ENCODE measurements at regions not wholly inside any gene's neighbourhood (a gene's known extent, or its start where the extent isn't known, plus 50 kb on each side); places are given as distances from the start of the nearest gene placed in this dataset.

DNA sequence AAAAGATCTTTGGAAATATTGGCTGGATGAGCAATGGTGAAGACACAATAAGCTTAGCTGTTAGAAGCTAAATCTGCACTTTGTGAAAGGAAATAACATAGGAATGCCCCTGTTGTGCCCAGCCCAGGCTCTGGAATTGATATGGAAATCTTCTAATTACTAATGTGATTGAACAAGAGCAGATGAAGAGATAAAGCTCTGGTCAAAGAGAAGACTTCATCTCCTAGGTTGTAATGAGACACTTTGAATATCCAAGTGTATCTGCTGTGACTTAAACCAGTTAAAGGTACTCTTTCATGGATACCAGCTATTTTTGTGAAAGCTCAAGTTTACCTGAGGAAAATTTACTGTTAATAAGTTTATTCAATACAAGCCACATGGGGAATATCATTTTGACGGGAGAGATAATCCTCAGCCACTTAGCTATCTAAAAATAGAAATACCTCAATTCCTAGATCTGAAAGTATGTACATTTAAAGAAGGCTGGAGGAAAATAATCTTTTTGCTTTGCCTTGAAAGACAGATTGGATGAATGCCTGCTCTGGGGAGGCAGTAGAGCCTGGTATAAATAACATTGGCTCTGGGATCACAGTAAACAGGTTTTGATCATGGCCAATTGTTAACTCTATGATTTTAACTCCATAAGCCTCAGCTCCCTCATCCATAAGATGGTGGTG lies 494.0 kb upstream of the B3GALT2 start:
- DNase-seq (ENCODE audit: low read depth in 2 of 2): no peak

- DNase-seq (ENCODE audit: low read depth in 2 of 2): no peak
Measured at GRCh38 chr1:193677874-193678273, 491.5 kb upstream of the B3GALT2 start.

GRCh38 chr1:193676996-193677549 lies 490.7 kb upstream of the B3GALT2 start:
- no peak for DNase-seq (ENCODE audit: low read depth in 2 of 2)

- DNase-seq (ENCODE audit: low read depth in 2 of 2): no peak
Measured at GRCh38 chr1:193674292-193674944, 488.0 kb upstream of the B3GALT2 start.

DNA sequence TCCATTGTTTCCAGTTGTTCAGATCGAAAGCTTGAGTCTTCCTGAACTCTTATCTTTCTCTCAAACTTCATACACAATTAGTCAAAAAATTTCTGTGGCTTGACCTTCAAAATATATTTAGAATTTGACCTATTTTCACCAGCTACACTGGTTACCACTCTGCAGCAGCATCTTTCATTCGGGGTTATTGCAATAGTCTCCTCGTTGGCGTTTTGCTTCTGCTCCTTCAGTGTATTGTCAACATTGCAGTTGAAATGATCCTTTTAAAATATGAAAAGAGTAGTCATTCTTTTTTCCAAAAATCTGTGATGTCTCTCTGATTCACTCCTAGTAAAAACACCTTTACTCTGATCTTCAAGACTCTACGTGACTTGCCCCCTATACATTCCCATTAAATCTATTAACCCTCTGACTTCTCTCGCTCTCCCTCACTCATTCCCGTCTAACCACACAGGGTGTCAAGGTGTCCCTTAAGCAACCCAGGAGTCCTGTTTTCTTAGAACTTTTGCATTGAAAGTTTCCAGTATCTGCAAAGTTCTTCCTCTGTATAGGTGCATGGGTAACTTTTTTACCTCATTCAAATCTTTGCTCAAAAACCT lies 480.2 kb upstream of the B3GALT2 start:
- DNase-seq (ENCODE audit: low read depth in 2 of 2): no peak

DNA sequence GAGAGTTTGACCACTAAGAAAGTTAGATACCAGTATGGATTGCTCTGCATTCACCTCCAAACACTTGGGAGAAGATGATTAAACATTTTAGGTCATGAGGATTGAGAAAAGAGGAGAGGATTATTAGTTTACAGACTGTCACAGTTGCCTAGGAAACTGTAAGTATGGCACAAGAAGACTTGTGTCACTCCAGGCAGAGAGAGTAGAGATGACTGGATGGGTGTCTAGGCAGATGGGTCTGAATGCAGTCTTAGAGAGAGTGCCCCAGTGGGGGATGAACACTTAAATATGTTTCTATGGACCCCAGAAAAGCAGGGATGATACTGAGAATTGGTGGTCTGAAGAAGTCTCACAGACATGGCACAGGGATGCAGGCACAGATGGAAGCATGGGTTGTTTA lies 477.6 kb upstream of the B3GALT2 start:
- no peak for DNase-seq (ENCODE audit: low read depth in 2 of 2)

GRCh38 chr1:193662030-193662429 lies 475.6 kb upstream of the B3GALT2 start:
- no peak for DNase-seq (ENCODE audit: low read depth in 2 of 2)

DNA sequence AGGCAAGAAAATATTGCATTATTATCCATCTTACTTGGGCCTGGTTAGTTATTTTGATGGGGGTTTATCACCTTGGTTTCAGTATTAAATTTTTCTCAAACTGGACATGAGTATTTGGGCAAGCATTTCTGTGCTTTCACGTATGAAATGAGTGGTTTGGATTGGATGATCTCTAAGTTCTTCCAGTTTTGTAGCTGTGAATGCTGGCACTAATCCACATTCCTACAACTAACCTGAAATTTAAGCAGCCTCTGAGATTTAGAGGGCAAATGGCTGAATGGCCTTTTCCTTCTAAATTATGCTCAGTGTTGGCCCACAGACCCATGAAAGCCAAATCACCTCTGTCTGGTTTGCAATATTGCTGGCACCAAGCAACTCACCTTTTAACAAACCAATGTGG lies 475.0 kb upstream of the B3GALT2 start:
- DNase-seq (ENCODE audit: low read depth in 2 of 2): no peak

- no peak for DNase-seq (ENCODE audit: low read depth in 2 of 2)
Measured at GRCh38 chr1:193660428-193660827, 474.0 kb upstream of the B3GALT2 start.

GRCh38 chr1:193658691-193659090 lies 472.3 kb upstream of the B3GALT2 start:
- no peak for DNase-seq (ENCODE audit: low read depth in 2 of 2)

GRCh38 chr1:193658081-193658480 lies 471.7 kb upstream of the B3GALT2 start:
- DNase-seq (ENCODE audit: low read depth in 2 of 2): no peak

GRCh38 chr1:193657552-193657951 lies 471.1 kb upstream of the B3GALT2 start:
- no peak for DNase-seq (ENCODE audit: low read depth in 2 of 2)

DNA sequence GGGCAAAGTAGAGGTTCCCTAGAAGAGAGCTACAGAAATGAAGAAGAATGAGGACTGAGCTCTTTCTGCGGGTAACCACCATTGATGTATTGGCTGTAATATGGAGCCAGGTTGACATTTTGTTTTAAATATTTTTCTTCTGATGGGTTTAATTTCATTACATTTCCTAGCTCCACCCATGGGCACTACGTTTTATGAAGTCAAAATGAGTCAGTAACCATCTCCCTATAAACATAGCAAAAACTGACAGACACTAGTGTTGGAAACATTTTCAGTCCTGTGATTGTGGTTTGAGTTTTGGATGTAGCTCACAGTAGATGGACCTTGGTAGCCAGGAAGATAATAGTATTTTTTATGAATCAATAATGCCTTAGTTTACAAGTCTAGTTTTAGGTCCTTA lies 470.4 kb upstream of the B3GALT2 start:
- DNase-seq (ENCODE audit: low read depth in 2 of 2): no peak

DNA sequence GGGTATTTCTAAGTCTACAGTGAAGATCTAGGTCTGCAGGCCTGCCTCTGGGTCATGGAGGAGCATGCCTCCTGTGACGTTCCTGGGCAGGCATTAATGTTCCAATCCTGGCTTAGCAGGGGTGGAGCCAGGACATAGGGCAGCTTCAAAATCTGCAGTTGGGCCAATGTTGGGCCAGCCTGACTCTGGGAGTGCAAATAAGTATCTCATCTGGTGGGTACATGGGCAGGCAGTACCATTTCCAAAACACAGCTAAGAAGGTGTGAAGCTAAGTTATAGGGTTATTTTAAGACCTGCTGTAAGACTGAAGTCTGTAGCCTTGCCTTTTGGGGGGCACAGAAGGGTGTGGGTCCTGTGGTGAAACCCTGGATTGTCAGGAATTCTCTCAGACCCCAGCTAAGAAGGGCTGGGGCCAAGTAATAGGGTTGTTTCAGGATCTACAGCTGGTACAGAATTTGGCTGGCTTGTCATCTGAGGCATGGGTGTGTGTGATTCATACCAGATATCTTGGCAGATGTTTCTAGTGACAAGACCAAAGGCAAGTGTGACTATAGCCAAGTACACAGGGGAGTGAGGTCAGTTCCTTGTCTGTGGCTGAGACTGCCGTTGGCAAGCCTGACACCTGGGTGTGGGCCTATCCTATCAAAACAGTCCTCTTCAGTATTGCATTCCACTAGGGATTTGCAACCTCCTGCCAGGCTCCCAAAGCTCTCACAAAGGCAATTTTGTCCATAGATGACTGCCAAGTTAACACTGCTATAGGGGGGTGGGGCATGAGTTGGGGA lies 468.7 kb upstream of the B3GALT2 start:
- no peak for DNase-seq (ENCODE audit: low read depth in 2 of 2)

- no peak for DNase-seq (ENCODE audit: low read depth in 2 of 2)
Measured at GRCh38 chr1:193649587-193649986, 463.2 kb upstream of the B3GALT2 start.

- DNase-seq (ENCODE audit: low read depth in 2 of 2): no peak
Measured at GRCh38 chr1:193634876-193635275, 448.5 kb upstream of the B3GALT2 start.

- no peak for DNase-seq (ENCODE audit: low read depth in 2 of 2)
Measured at GRCh38 chr1:193634470-193634869, 448.1 kb upstream of the B3GALT2 start.

DNA sequence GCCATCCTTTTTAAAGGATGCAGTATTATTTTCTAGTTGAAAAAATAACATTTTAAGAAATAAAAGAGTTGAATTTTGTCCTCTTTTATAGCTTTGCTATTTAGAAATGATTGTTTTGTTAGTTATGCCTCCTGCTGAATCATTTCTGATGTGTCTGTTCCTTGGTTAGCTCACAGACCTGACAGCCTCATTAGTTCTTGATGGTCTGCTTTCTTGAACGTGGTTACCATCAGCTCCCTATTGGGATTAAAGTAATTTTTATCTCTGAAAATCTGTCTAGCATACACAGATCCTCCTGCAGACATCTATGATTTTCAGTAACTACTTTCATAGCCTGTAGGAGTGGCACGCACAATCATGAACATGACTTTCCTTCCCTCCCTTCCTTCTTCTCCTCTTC lies 447.6 kb upstream of the B3GALT2 start:
- DNase-seq (ENCODE audit: low read depth in 2 of 2): no peak

DNA sequence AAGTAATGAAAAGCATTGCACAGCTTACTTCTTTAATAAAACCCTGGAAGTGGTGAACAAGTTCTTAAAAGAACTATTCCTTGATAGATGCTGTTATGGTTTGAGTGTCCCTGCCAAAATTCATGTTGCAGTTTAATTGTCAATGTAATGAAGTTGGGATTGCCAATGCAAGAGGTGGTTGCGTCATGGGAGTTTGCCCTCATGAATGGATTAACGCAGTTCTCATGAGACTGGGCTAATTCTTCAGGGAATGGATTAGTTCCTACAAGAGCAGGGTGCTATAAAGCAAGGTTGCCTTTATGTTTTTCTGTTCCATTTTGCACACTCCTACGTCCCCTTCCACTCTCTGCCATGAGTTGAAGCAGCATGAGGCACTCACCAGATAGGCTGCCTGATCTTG lies 446.7 kb upstream of the B3GALT2 start:
- no peak for DNase-seq (ENCODE audit: low read depth in 2 of 2)

DNA sequence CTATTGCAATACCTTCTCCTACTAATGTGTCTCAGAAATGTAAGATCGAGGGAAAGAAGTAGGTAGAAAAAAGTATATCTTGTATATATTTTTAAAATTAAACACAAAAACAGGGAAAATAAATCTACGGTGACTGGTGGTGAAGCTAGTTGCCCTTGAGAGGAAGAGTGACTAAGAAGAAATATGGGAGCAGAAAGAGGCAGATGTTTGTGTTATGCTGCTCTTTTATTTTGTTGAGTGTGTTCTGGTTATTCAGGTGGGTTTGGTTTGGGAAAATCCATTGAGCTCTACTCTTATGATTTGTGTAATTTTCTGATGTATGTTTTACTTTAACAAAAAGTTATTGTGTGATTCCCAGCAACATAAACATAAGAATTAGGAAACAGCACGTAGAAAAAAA lies 444.9 kb upstream of the B3GALT2 start:
- DNase-seq (ENCODE audit: low read depth in 2 of 2): no peak

- DNase-seq (ENCODE audit: low read depth in 2 of 2): no peak
Measured at GRCh38 chr1:193629875-193630274, 443.5 kb upstream of the B3GALT2 start.

DNA sequence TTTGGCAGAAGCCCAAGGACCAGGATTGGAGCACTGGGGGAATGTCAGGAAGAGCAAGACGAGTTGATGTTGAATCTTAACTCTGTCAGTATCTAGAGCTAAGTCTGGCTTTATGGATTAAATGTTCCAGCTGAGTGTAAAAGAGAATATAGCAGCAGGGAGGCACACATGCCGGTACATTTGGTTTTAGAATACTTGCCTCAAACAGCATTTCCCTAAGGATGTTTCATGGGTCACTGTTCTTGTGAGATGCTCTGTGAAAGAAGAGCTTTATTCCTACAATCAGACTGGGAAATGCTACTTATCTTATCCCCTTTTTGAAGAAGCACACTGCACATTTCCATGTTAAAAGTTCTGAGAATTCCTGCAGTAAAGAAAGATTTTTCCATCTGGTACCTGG lies 440.3 kb upstream of the B3GALT2 start:
- no peak for DNase-seq (ENCODE audit: low read depth in 2 of 2)
